K562 (cell line): ENCODE measurements at regions not wholly inside any gene's neighbourhood (a gene's known extent, or its start where the extent isn't known, plus 50 kb on each side); places are given as distances from the start of the nearest gene placed in this dataset.

Experiments used
- CTCF ChIP-seq, 3 experiments: IDR thresholded peaks in 2 of 3; conservative IDR thresholded peaks in 1 of 3; 2 replicates each; pipeline ENCODE4 v1.5.1; 2011 to 2012; ENCODE audit warnings: low read length in 3 of 3, mild to moderate bottlenecking in 3 of 3, control low read depth in 2 of 3, improper control_type of control experiment in 1 of 3, inconsistent platforms in 1 of 3, low read depth in 1 of 3, mixed read lengths in 1 of 3, moderate library complexity in 1 of 3; ENCODE audit not compliant: insufficient read depth in 2 of 3
- SMARCC2 ChIP-seq: fragments of 450-650 bp; IDR thresholded peaks from 2 replicates; pipeline ENCODE4 v1.6.1; 2017; ENCODE audit warnings: antibody characterized with exemption, moderate library complexity, mild to moderate bottlenecking, low read depth
- ZBTB8A ChIP-seq: fragments of 450-650 bp; IDR thresholded peaks from 2 replicates; pipeline ENCODE4 v1.6.1; 2018; ENCODE audit warnings: mild to moderate bottlenecking, moderate library complexity; ENCODE audit not compliant: partially characterized antibody
- ZFP30 ChIP-seq: fragments of 250-450 bp; sonication (Bioruptor Pico); IDR thresholded peaks from 2 replicates; pipeline ENCODE4 v1.8.0; 2022; ENCODE audit warnings: moderate library complexity, mild to moderate bottlenecking, inconsistent platforms, borderline replicate concordance

GRCh38 chr16:76824791-76825190 lies 366.2 kb upstream of the MON1B start:
- no peak for TF ChIP-seq ZBTB8A
- no peak for TF ChIP-seq CTCF (IDR thresholded peaks at IDR 0.05 in 2 of 3, conservative IDR thresholded peaks at IDR 0.05 in 1 of 3; ENCODE audit: insufficient read depth in 2 of 3, low read depth in 1 of 3, low read length in 3 of 3)
- no peak for TF ChIP-seq ZFP30 (CRISPR knock-in tag)
- TF ChIP-seq SMARCC2, result no peak
